Suprapubic skin (tissue), 4 donors: ENCODE measurements at regions not wholly inside any gene's neighbourhood (a gene's known extent, or its start where the extent isn't known, plus 50 kb on each side); places are given as distances from the start of the nearest gene placed in this dataset.

ENCODE experiments used
- DNase-seq, 2 donors: peaks; one replicate each; pipeline ENCODE4 v3.0.0-alpha.2; 2019; ENCODE audit warnings: low spot score in 2 of 2
- H3K27ac ChIP-seq: fragments of 200-600 bp; sonication (generic); one replicate; pipeline ENCODE4 v1.5.1; 2019
- H3K27me3 ChIP-seq: fragments of 200-600 bp; sonication (generic); one replicate; pipeline ENCODE4 v1.5.1; 2019
- H3K36me3 ChIP-seq: fragments of 200-600 bp; sonication (generic); one replicate; pipeline ENCODE4 v1.5.1; 2019
- H3K4me1 ChIP-seq: fragments of 200-600 bp; sonication (generic); one replicate; pipeline ENCODE4 v1.5.1; 2019
- H3K4me3 ChIP-seq: fragments of 200-600 bp; sonication (generic); one replicate; pipeline ENCODE4 v1.5.1; 2019; ENCODE audit warnings: mild to moderate bottlenecking
- H3K9me3 ChIP-seq: fragments of 200-600 bp; sonication (generic); one replicate; pipeline ENCODE4 v1.5.1; 2019
- EP300 ChIP-seq: sonication (generic); formaldehyde crosslinking; IDR thresholded peaks from one replicate; pipeline ENCODE4 v1.6.1; 2017; ENCODE audit warnings: antibody characterized with exemption
- POLR2A ChIP-seq, 2 donors: fragments of 450-650 bp; IDR thresholded peaks; one replicate each; pipeline ENCODE4 v1.6.1; 2017; ENCODE audit warnings: antibody characterized with exemption in 2 of 2, mild to moderate bottlenecking in 2 of 2, moderate library complexity in 2 of 2
- POLR2AphosphoS5 ChIP-seq, 3 donors: sonication (generic); formaldehyde crosslinking; IDR thresholded peaks; one replicate each; pipeline ENCODE4 v1.6.1; 2017; ENCODE audit warnings: antibody characterized with exemption in 3 of 3
- WGBS: methylation state at CpG from one replicate; pipeline ENCODE4 v1.1.5; 2018; 5-methylcytosine and 5-hydroxymethylcytosine counted together
- TF ChIP-seq, protein P1 (sequence below), 2 donors: fragments of 200-600 bp in 1 of 2; fragments of 450-650 bp in 1 of 2; sonication (generic) in 1 of 2; IDR thresholded peaks; one replicate each; pipeline ENCODE4 v1.5.1; 2016 to 2019; ENCODE audit warnings: antibody characterized with exemption in 2 of 2, mild to moderate bottlenecking in 1 of 2, moderate library complexity in 1 of 2

GRCh38 chr11:10991393-10991792 lies 133.5 kb upstream of the ZBED5 start:
- 72% methylated on average over 4 of the region's 4 CpGs for WGBS
- H3K36me3 ChIP-seq = no peaks in the 10 kb centered on the region
- H3K9me3 ChIP-seq = no peaks in the 10 kb centered on the region
- TF ChIP-seq EP300 (no peak), POLR2AphosphoS5 (IDR thresholded peaks at IDR 0.05) (no peak), POLR2A (IDR thresholded peaks at IDR 0.05) (no peak)
- TF ChIP-seq, protein P1, sequence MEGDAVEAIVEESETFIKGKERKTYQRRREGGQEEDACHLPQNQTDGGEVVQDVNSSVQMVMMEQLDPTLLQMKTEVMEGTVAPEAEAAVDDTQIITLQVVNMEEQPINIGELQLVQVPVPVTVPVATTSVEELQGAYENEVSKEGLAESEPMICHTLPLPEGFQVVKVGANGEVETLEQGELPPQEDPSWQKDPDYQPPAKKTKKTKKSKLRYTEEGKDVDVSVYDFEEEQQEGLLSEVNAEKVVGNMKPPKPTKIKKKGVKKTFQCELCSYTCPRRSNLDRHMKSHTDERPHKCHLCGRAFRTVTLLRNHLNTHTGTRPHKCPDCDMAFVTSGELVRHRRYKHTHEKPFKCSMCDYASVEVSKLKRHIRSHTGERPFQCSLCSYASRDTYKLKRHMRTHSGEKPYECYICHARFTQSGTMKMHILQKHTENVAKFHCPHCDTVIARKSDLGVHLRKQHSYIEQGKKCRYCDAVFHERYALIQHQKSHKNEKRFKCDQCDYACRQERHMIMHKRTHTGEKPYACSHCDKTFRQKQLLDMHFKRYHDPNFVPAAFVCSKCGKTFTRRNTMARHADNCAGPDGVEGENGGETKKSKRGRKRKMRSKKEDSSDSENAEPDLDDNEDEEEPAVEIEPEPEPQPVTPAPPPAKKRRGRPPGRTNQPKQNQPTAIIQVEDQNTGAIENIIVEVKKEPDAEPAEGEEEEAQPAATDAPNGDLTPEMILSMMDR (IDR thresholded peaks at IDR 0.05) = no peak
- DNase-seq = no peak
- no peak overlapping the region for H3K4me3 ChIP-seq
- no peak overlapping the region for H3K27ac ChIP-seq
- no peaks in the 10 kb centered on the region for H3K4me1 ChIP-seq
- H3K27me3 ChIP-seq = no peaks in the 10 kb centered on the region

DNA sequence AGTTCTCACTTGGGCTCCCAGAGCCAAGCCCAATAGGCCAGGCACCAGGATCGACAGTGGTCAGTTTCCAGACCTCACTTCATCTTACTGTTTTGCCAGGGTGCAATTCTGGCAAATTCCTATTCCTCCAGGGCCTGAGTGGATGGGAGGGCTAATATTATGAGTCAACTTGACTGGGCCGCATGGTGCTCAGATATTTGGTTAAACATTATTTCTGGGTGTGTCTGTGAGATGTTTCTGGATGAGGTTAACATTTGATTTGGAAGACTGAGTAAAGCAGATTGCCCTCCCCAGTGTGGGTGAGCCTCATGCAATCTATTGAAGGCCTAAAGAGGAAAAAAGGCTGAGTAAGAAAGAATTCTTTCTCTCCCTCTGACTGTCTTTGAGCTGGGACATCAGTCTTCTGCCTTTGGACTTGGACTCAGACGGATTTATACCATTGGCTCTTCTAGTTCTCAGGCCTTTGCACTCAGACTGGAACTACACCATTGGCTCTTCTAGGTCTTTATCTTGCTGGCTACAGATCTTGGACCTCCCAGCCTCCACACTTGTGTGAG lies 132.9 kb upstream of the ZBED5 start:
- Histone ChIP-seq H3K36me3 (no peaks in the 10 kb centered on the region), H3K4me1 (no peaks in the 10 kb centered on the region), H3K9me3 (no peaks in the 10 kb centered on the region), H3K4me3 (no peak overlapping the region), H3K27ac (no peak overlapping the region), H3K27me3 (no peaks in the 10 kb centered on the region)
- 60% methylated on average over 3 of the region's 3 CpGs for WGBS
- TF ChIP-seq EP300 (no peak), POLR2A (IDR thresholded peaks at IDR 0.05) (no peak), POLR2AphosphoS5 (IDR thresholded peaks at IDR 0.05) (no peak)
- TF ChIP-seq, protein P1 (IDR thresholded peaks at IDR 0.05) = no peak
- no peak for DNase-seq

GRCh38 chr11:10990160-10990559 lies 132.3 kb upstream of the ZBED5 start:
- WGBS = 81% methylated on average over 4 of the region's 4 CpGs

DNA sequence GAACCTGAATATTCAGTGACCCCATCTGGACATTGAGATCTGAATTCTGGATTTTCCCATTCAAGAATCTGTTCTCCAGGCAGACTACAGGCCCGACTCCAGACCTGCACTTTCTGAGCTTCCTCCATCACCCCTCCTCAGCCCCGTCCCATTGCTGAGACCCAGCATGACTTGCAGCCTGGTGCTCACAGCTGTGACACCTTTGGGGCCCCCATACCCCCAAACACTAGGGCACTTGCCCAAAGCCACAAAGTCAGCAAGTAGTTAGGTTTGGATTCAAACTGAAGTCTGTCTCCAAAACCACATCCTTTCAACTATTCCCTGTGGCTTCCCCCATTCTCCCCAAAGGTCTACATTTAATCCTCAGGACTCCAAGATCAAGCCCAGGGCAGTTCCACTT lies 128.2 kb upstream of the ZBED5 start:
- no peak overlapping the region for H3K27ac ChIP-seq
- peaks cover 5% of the 10 kb centered on the region for H3K4me1 ChIP-seq
- H3K9me3 ChIP-seq = no peaks in the 10 kb centered on the region
- no peaks in the 10 kb centered on the region for H3K27me3 ChIP-seq
- no peak for TF ChIP-seq EP300
- TF ChIP-seq, protein P1 (IDR thresholded peaks at IDR 0.05) = no peak
- TF ChIP-seq POLR2A (IDR thresholded peaks at IDR 0.05) = no peak
- TF ChIP-seq POLR2AphosphoS5 (IDR thresholded peaks at IDR 0.05) = no peak
- no peak for DNase-seq
- no peak overlapping the region for H3K4me3 ChIP-seq
- 100% methylated on average over 2 of the region's 2 CpGs for WGBS
- no peaks in the 10 kb centered on the region for H3K36me3 ChIP-seq

More at GRCh38 chr11:10990160-10990559, 132.3 kb upstream of the ZBED5 start:
- TF ChIP-seq POLR2A (IDR thresholded peaks at IDR 0.05) (no peak), EP300 (no peak), POLR2AphosphoS5 (IDR thresholded peaks at IDR 0.05) (no peak)
- TF ChIP-seq, protein P1 (IDR thresholded peaks at IDR 0.05) = no peak
- no peak overlapping the region for H3K4me3 ChIP-seq
- no peaks in the 10 kb centered on the region for H3K36me3 ChIP-seq
- no peak for DNase-seq
- no peak overlapping the region for H3K27ac ChIP-seq
- no peaks in the 10 kb centered on the region for H3K27me3 ChIP-seq
- no peaks in the 10 kb centered on the region for H3K4me1 ChIP-seq
- no peaks in the 10 kb centered on the region for H3K9me3 ChIP-seq

- 91% methylated on average over 5 of the region's 5 CpGs for WGBS
- no peaks in the 10 kb centered on the region for H3K36me3 ChIP-seq
- H3K27me3 ChIP-seq = no peaks in the 10 kb centered on the region
- H3K9me3 ChIP-seq = no peaks in the 10 kb centered on the region
- TF ChIP-seq EP300 (no peak), POLR2AphosphoS5 (IDR thresholded peaks at IDR 0.05) (no peak), POLR2A (IDR thresholded peaks at IDR 0.05) (no peak)
- TF ChIP-seq, protein P1 (IDR thresholded peaks at IDR 0.05) = no peak
- H3K4me3 ChIP-seq = no peak overlapping the region
- no peak overlapping the region for H3K27ac ChIP-seq
- peaks cover 5% of the 10 kb centered on the region for H3K4me1 ChIP-seq
- no peak for DNase-seq
Observed at GRCh38 chr11:10984742-10985141, 126.9 kb upstream of the ZBED5 start.
